ENCODE measurements at regions not wholly inside any gene's neighbourhood (a gene's known extent, or its start where the extent isn't known, plus 50 kb on each side); places are given as distances from the start of the nearest gene placed in this dataset.

DNA sequence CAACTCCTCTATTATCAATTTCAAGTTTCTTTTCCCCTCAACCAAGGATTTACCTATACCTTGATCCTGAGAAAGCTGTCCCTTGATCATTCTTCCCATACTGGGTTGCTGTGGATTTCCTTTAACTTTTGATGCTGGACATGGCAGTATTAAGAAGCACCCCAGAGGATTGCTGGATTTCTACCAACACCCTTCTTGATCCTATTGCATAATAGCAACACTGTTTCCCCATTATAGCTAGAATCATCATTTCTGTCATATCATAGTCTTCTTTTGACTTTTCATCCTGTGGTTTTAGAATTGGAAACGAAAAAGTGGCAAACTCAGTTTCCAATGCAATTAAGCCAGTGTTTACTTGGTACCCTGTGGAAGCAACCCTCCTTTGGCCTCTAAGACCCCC is 154.9 kb downstream of the ARRDC3 start:
- Histone ChIP-seq H3K9me3 (ENCODE audit: control insufficient read depth in 2 of 2, insufficient read depth in 1 of 2, low read depth in 1 of 2, low read length in 1 of 2) (no peaks in the 10 kb centered on the region), H3K27me3 (ENCODE audit: control insufficient read depth in 1 of 2, insufficient read depth in 2 of 2, low read length in 2 of 2) (no peaks in the 10 kb centered on the region), H3K4me1 (ENCODE audit: control insufficient read depth in 2 of 2, insufficient read depth in 2 of 2, low read length in 1 of 2) (no peaks in the 10 kb centered on the region)

DNA sequence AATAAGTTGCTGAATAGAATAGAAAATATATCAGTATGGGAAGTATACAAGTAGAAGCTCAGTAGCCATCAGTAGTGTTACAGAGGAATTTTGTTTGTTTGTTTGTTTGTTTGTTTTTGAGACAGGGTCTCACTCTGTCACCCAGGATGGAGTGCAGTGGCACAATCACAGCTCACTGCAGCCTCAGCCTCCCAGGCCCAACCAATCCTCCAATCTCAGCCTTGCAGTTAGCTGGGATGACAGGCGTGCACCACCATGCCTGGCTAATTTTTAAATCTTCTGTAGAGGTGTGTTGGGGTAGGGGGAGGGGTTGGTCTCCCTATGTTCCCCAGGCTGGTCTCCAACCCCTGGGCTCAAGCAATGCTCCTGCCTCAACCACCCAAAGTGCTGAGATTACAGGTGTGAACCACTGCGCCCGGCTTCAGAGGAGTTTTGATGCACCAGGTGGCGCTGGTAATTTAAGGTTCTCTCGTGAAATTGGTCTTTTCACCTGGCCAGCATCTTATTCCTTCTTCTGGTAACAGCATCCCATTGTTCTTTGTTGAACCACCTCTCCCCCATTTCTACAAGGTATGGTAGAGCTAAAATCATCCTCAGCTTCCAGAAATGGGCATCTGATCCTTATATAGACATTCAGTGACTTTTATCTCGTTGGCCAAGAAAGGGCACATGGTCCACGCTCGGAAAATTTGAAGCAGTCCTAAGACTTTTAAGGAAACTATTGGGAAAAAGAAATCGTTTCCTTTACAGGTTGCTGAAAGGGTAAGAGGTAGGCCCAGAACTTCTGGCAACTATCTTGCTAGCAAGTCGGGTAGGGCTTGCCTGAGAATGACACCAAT is 157.1 kb downstream of the ARRDC3 start:
- no peaks in the 10 kb centered on the region for H3K36me3 ChIP-seq (ENCODE audit: control insufficient read depth in 2 of 2, insufficient read depth in 2 of 2, low read length in 1 of 2)
- no peak overlapping the region for H3K4me3 ChIP-seq (ENCODE audit: low read depth in 1 of 2, low read length in 2 of 2)
- H3K4me1 ChIP-seq (ENCODE audit: control insufficient read depth in 2 of 2, insufficient read depth in 2 of 2, low read length in 1 of 2): no peaks in the 10 kb centered on the region
- H3K9me3 ChIP-seq (ENCODE audit: control insufficient read depth in 2 of 2, insufficient read depth in 1 of 2, low read depth in 1 of 2, low read length in 1 of 2): no peaks in the 10 kb centered on the region
- H3K27ac ChIP-seq (ENCODE audit: low read depth in 2 of 2, low read length in 1 of 2): no peak overlapping the region
- 56 to 64% methylated on average over 10 of the region's 10 CpGs for WGBS, 2 donors
- H3K27me3 ChIP-seq (ENCODE audit: control insufficient read depth in 1 of 2, insufficient read depth in 2 of 2, low read length in 2 of 2): no peaks in the 10 kb centered on the region

More for the DNA sequence above, 154.9 kb downstream of the ARRDC3 start:
- no peak overlapping the region for H3K27ac ChIP-seq (ENCODE audit: low read depth in 2 of 2, low read length in 1 of 2)
- H3K4me3 ChIP-seq (ENCODE audit: low read depth in 1 of 2, low read length in 2 of 2): no peak overlapping the region
- H3K36me3 ChIP-seq (ENCODE audit: control insufficient read depth in 2 of 2, insufficient read depth in 2 of 2, low read length in 1 of 2): no peaks in the 10 kb centered on the region
- WGBS, 2 donors: 81 to 86% methylated on average over 1 of the region's 1 CpG

DNA sequence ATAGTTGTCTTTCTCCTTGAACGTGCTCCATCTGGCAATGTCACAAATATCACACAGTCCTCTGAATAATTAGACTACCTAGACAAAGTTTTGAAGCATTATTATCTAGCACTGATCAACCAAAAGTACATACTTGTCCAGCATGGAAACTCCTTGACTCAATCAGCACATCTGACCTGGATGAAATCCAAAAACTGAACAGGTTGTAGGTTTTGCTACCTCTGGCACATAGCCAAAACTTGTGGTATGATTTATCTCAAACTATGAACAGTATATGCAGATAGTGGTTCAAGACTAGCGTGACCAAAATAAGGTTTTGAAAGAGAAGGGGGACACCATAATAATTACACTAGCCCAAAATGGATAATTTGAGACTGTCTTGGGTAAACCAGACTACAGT is 158.1 kb downstream of the ARRDC3 start:
- Histone ChIP-seq H3K4me3 (ENCODE audit: low read depth in 1 of 2, low read length in 2 of 2) (no peak overlapping the region), H3K4me1 (ENCODE audit: control insufficient read depth in 2 of 2, insufficient read depth in 2 of 2, low read length in 1 of 2) (no peaks in the 10 kb centered on the region)

DNA sequence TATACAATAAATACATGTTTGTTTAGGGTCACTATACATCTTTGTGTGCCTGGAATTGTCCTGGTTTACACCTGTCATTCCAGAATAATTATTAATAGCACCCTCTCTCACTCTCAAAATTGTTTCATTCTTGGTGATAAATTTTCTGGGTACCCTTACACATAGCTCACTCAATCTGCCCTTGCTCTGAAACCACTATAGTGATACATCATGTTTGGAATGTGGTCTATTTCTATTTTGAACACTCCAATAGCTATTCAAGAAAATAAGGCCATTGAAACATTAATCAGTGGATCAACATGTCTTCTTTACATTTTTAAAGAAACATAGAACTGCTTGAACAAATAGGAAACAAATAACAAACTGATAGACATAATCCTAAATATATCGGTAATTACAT is 158.7 kb downstream of the ARRDC3 start:
- no peaks in the 10 kb centered on the region for H3K36me3 ChIP-seq (ENCODE audit: control insufficient read depth in 2 of 2, insufficient read depth in 2 of 2, low read length in 1 of 2)
- H3K27ac ChIP-seq (ENCODE audit: low read depth in 2 of 2, low read length in 1 of 2): no peak overlapping the region
- no peak overlapping the region for H3K4me3 ChIP-seq (ENCODE audit: low read depth in 1 of 2, low read length in 2 of 2)
- WGBS, 2 donors: 95 to 96% methylated on average over 1 of the region's 1 CpG
- no peaks in the 10 kb centered on the region for H3K4me1 ChIP-seq (ENCODE audit: control insufficient read depth in 2 of 2, insufficient read depth in 2 of 2, low read length in 1 of 2)
- no peaks in the 10 kb centered on the region for H3K27me3 ChIP-seq (ENCODE audit: control insufficient read depth in 1 of 2, insufficient read depth in 2 of 2, low read length in 2 of 2)
- no peaks in the 10 kb centered on the region for H3K9me3 ChIP-seq (ENCODE audit: control insufficient read depth in 2 of 2, insufficient read depth in 1 of 2, low read depth in 1 of 2, low read length in 1 of 2)

More for the DNA sequence above, 158.1 kb downstream of the ARRDC3 start:
- Histone ChIP-seq H3K36me3 (ENCODE audit: control insufficient read depth in 2 of 2, insufficient read depth in 2 of 2, low read length in 1 of 2) (no peaks in the 10 kb centered on the region), H3K27me3 (ENCODE audit: control insufficient read depth in 1 of 2, insufficient read depth in 2 of 2, low read length in 2 of 2) (no peaks in the 10 kb centered on the region), H3K9me3 (ENCODE audit: control insufficient read depth in 2 of 2, insufficient read depth in 1 of 2, low read depth in 1 of 2, low read length in 1 of 2) (no peaks in the 10 kb centered on the region), H3K27ac (ENCODE audit: low read depth in 2 of 2, low read length in 1 of 2) (no peak overlapping the region)
- 56 to 70% methylated on average over 2 of the region's 2 CpGs for WGBS, 2 donors

DNA sequence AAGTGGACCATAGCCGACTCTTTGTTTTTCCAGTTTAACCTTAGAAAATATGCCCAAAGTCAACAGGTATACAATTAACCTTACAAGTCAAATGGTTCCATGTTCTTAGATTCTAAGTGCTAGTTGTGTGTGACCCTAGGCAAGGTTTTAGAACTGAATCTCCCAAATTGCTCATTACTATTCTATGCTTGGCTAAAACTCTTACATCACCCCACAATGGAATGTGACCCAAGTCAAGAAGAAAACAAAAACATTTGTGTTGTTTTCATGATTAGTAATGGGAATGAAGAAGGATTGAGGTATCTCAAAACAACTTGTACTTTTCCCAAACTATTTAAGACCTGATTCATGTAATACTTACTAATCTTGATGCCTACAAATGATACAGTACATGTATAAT is 159.2 kb downstream of the ARRDC3 start:
- Histone ChIP-seq H3K27me3 (ENCODE audit: control insufficient read depth in 1 of 2, insufficient read depth in 2 of 2, low read length in 2 of 2) (no peaks in the 10 kb centered on the region), H3K9me3 (ENCODE audit: control insufficient read depth in 2 of 2, insufficient read depth in 1 of 2, low read depth in 1 of 2, low read length in 1 of 2) (no peaks in the 10 kb centered on the region), H3K4me1 (ENCODE audit: control insufficient read depth in 2 of 2, insufficient read depth in 2 of 2, low read length in 1 of 2) (no peaks in the 10 kb centered on the region), H3K27ac (ENCODE audit: low read depth in 2 of 2, low read length in 1 of 2) (no peak overlapping the region), H3K36me3 (ENCODE audit: control insufficient read depth in 2 of 2, insufficient read depth in 2 of 2, low read length in 1 of 2) (no peaks in the 10 kb centered on the region), H3K4me3 (ENCODE audit: low read depth in 1 of 2, low read length in 2 of 2) (no peak overlapping the region)
- WGBS, 2 donors: 86 to 92% methylated on average over 1 of the region's 1 CpG

DNA sequence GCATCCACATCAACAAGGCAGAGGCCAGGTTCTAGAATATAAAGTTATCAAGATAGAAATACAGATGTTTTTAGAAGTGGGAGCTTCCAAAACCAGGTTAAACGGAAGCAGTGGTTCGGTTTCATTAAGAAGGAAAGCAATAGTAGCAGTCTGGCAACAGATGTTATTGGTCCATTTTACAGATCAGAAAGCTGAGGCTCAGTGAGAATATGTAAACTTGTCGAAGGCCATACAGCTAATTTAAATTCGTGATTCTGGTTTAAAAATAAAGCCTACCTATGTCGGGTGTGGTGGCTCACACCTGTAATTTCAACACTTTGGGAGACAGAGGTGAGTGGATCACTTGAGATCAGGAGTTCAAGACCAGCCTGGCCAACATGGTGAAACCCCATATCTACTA is 160.6 kb downstream of the ARRDC3 start:
- H3K27me3 ChIP-seq (ENCODE audit: control insufficient read depth in 1 of 2, insufficient read depth in 2 of 2, low read length in 2 of 2): no peaks in the 10 kb centered on the region
- no peaks in the 10 kb centered on the region for H3K4me1 ChIP-seq (ENCODE audit: control insufficient read depth in 2 of 2, insufficient read depth in 2 of 2, low read length in 1 of 2)
- 91 to 93% methylated on average over 5 of the region's 5 CpGs for WGBS, 2 donors
- no peak overlapping the region for H3K4me3 ChIP-seq (ENCODE audit: low read depth in 1 of 2, low read length in 2 of 2)
- no peaks in the 10 kb centered on the region for H3K36me3 ChIP-seq (ENCODE audit: control insufficient read depth in 2 of 2, insufficient read depth in 2 of 2, low read length in 1 of 2)
- no peaks in the 10 kb centered on the region for H3K9me3 ChIP-seq (ENCODE audit: control insufficient read depth in 2 of 2, insufficient read depth in 1 of 2, low read depth in 1 of 2, low read length in 1 of 2)
- no peak overlapping the region for H3K27ac ChIP-seq (ENCODE audit: low read depth in 2 of 2, low read length in 1 of 2)

DNA sequence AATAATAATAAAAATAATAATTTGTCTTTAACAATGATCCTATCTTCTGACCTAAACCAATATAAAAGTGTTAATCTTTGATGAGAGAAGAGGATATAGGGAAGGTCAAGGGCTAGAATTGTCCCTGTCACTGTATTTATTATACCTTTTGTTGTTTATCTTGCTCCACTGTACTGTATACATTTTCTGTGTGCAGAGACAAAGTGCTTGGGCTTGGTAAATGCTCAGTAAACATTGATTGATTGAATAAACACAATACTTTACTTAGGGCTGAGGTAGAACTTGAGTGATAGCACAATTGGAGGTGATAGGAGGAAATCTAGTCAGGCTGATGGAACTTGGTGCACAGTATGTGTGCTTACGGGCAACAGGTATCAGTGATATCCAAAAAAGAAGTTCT is 161.2 kb downstream of the ARRDC3 start:
- no peaks in the 10 kb centered on the region for H3K9me3 ChIP-seq (ENCODE audit: control insufficient read depth in 2 of 2, insufficient read depth in 1 of 2, low read depth in 1 of 2, low read length in 1 of 2)
- no peaks in the 10 kb centered on the region for H3K36me3 ChIP-seq (ENCODE audit: control insufficient read depth in 2 of 2, insufficient read depth in 2 of 2, low read length in 1 of 2)
- no peaks in the 10 kb centered on the region for H3K4me1 ChIP-seq (ENCODE audit: control insufficient read depth in 2 of 2, insufficient read depth in 2 of 2, low read length in 1 of 2)
- no peak overlapping the region for H3K4me3 ChIP-seq (ENCODE audit: low read depth in 1 of 2, low read length in 2 of 2)
- 94 to 97% methylated on average over 1 of the region's 1 CpG for WGBS, 2 donors
- no peaks in the 10 kb centered on the region for H3K27me3 ChIP-seq (ENCODE audit: control insufficient read depth in 1 of 2, insufficient read depth in 2 of 2, low read length in 2 of 2)
- no peak overlapping the region for H3K27ac ChIP-seq (ENCODE audit: low read depth in 2 of 2, low read length in 1 of 2)

DNA sequence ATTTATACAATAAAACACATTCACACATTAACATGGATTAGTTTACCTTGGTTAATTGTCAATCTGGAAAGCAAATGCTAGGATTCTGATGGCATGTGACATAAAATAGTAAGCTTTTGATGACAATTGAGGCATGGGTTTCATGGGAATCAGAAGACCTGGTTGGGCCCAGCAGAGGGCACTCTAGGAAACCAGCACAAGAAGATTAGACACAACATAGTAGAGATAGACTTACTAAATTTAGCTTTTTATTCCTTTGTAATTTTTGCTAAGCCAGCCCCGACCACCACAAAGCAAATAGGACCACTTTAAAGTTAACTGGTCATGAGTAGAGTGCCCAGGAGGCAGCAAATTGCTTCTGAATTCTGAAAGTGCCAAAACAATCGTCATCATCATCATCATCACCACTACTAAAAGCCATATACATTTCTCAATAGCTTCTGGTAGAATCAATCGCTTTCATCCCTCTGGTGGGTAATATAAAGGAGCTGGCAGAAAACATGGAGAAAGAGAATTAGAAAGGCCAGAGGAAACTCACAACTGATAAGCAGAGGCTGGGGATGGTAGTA is 163.2 kb downstream of the ARRDC3 start:
- no peaks in the 10 kb centered on the region for H3K27me3 ChIP-seq (ENCODE audit: control insufficient read depth in 1 of 2, insufficient read depth in 2 of 2, low read length in 2 of 2)
- no peaks in the 10 kb centered on the region for H3K9me3 ChIP-seq (ENCODE audit: control insufficient read depth in 2 of 2, insufficient read depth in 1 of 2, low read depth in 1 of 2, low read length in 1 of 2)
- H3K36me3 ChIP-seq (ENCODE audit: control insufficient read depth in 2 of 2, insufficient read depth in 2 of 2, low read length in 1 of 2): no peaks in the 10 kb centered on the region
- no peak overlapping the region for H3K4me3 ChIP-seq (ENCODE audit: low read depth in 1 of 2, low read length in 2 of 2)
- H3K27ac ChIP-seq (ENCODE audit: low read depth in 2 of 2, low read length in 1 of 2): no peak overlapping the region
- WGBS, 2 donors: 89 to 91% methylated on average over 3 of the region's 3 CpGs
- H3K4me1 ChIP-seq (ENCODE audit: control insufficient read depth in 2 of 2, insufficient read depth in 2 of 2, low read length in 1 of 2): no peaks in the 10 kb centered on the region

DNA sequence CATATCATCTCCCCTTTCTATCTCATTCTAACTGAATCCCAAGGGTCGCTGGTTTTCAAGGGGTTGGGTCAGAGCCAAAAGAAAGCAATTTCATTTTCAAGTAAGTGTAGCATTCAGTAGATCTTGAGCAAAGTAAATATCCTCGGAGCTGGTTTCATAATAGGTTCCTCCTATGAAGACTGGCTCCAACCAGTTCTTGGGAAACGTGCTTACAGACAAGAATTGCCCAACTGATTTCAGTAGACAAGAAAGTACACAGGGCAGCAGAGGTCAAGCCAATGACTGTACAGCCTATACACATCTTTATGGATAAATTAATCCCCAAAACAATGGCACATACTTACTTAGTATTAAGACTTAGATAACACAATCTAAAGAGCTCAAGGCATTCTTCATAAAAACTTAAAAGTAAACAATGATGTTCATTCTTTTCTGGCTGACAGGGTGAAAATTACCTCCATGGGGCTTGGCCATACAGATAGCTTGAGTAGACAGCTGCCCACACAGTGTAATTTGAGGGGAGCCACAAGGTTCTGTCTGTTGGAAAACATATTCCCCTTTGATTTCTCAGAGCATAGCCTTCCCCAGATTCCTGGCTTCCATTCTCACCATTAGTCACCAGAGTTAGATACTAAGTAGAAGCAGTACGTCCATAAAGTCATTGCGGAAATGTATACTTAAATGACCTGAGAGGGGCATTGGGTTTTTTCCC is 163.9 kb downstream of the ARRDC3 start:
- WGBS, 2 donors: 48 to 49% methylated on average over 5 of the region's 5 CpGs
- Histone ChIP-seq H3K4me3 (ENCODE audit: low read depth in 1 of 2, low read length in 2 of 2) (no peak overlapping the region), H3K27ac (ENCODE audit: low read depth in 2 of 2, low read length in 1 of 2) (peak overlapping the region; percentile 60 to 72)

More for the DNA sequence above, 163.9 kb downstream of the ARRDC3 start:
- no peaks in the 10 kb centered on the region for H3K9me3 ChIP-seq (ENCODE audit: control insufficient read depth in 2 of 2, insufficient read depth in 1 of 2, low read depth in 1 of 2, low read length in 1 of 2)
- no peaks in the 10 kb centered on the region for H3K4me1 ChIP-seq (ENCODE audit: control insufficient read depth in 2 of 2, insufficient read depth in 2 of 2, low read length in 1 of 2)
- H3K36me3 ChIP-seq (ENCODE audit: control insufficient read depth in 2 of 2, insufficient read depth in 2 of 2, low read length in 1 of 2): no peaks in the 10 kb centered on the region
- H3K27me3 ChIP-seq (ENCODE audit: control insufficient read depth in 1 of 2, insufficient read depth in 2 of 2, low read length in 2 of 2): no peaks in the 10 kb centered on the region
